GM18505 (cell line): ENCODE measurements at regions not wholly inside any gene's neighbourhood (a gene's known extent, or its start where the extent isn't known, plus 50 kb on each side); places are given as distances from the start of the nearest gene placed in this dataset.
"Not testable (repeated sequence)": the region's sequence is repeated elsewhere in the genome, so short reads cannot be mapped to it uniquely, and the experiment has no call there.

Experiments
- ATAC-seq: cut with Tn5 transposase; IDR thresholded peaks from one replicate; pipeline ENCODE4 v1.9.1; 2021; ENCODE audit not compliant: unreplicated experiment
- POLR2A ChIP-seq: IDR thresholded peaks from 4 replicates; pipeline ENCODE4 v1.6.1; 2011; ENCODE audit warnings: borderline replicate concordance; ENCODE audit not compliant: insufficient read depth, insufficient read length; ENCODE audit errors: extremely low read depth

DNA sequence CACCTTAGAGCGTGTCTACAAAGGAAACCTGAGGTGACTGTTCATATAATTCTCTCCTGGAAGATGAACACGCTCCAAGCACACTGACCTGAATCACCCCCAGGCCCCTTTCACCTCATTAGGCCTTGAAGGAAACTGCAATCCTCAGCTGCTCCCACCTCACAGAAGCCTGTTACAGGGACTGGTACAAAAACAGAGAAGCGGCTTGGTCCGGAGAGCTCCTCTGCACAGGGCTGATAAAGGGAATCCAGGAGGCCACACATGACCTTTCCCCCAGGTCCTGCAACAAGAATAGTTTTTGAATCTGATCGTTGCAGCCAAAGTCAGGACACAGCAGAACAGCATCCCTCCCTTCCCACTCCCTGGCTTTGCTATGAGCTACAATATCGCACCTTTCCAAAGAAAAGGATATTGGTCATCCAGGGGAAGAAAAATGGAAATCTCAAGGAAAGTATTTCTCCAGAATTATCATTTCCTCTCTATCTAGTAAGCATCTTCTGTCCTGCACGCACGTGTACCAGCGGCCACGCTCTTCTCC, 666.7 kb downstream of the UQCRFS1 start:
- ATAC-seq = no peak
- TF ChIP-seq POLR2A = no peak

GRCh38 chr19:28545397-28545796, 667.6 kb downstream of the UQCRFS1 start:
- ATAC-seq = not testable (repeated sequence)

GRCh38 chr19:28544451-28545261, 668.3 kb downstream of the UQCRFS1 start:
- ATAC-seq = no peak
- no peak for TF ChIP-seq POLR2A

DNA sequence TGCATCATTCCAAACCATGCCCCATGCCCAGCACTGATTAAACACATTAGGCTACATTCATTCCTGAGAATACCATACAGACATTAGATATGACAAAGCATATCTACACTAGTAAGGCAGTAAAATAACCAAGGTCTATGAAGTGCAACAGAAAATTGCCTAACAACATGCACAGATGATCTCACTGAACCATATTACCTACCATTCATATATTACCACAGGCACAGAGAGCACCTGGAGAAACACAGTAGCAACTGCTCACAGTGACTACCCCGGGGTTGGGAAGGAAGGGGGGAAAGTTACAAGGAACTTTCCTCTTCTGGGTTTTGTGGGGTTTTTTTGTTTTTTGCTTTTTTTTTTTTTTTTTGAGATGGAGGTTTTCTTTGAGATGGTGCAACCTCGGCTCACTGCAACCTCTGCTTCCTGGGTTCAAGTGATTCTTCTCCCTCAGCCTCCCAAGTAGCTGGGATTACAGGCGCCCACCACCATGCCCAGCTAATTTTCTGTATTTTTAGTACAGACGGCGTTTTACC, 669.6 kb downstream of the UQCRFS1 start:
- no peak for ATAC-seq

DNA sequence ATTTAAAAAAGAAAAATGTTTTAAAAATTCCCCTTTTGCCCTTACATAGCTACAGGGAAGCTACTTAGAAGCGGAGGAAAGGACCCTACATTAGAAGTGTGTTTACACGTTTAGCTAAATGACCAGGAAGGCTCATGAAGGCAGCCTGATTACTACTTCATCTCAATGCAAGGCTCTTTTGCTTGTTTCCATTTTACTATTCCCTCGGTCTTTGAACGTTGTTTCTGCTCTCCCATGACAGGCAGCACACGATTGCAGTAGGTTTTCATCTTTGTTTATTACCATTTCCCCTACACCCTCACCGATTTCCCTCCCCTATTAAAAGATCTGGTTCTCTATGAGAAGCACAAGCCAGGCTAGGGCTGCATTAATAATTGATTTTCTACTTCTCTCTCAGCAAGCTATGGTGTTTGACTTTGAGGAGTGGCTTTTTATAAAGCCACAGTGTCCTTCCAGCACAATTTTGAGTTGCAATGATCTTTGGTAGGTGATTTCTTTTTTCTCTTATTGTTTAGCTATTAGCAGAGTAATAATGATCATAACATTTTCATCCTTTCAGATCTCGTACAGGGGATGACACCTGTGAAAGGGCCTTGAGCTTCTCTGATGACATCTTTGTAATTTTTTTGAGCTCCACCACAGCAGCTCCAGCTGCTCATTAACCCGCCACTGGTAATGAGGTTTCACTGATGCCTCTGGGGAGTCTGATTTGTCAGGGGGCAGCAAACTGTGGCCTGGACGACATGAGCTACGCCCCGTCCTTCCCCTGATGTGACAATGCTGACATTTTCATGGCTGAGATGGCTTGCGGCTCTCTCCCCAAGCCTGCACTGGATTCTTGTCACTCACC, 670.3 kb downstream of the UQCRFS1 start:
- no peak for ATAC-seq
- no peak for TF ChIP-seq POLR2A

More for the DNA sequence above, 669.6 kb downstream of the UQCRFS1 start:
- TF ChIP-seq POLR2A = no peak

- no peak for ATAC-seq
- TF ChIP-seq POLR2A = no peak
These were observed 671.2 kb downstream of the UQCRFS1 start for GRCh38 chr19:28541602-28542393.

GRCh38 chr19:28541029-28541428, 671.9 kb downstream of the UQCRFS1 start:
- no peak for TF ChIP-seq POLR2A
- no peak for ATAC-seq

- not testable (repeated sequence) for ATAC-seq
These were observed 672.6 kb downstream of the UQCRFS1 start for GRCh38 chr19:28540385-28540784.

GRCh38 chr19:28539759-28540158, 673.2 kb downstream of the UQCRFS1 start:
- TF ChIP-seq POLR2A = no peak
- no peak for ATAC-seq

- ATAC-seq = not testable (repeated sequence)
These were observed 674.4 kb downstream of the UQCRFS1 start for GRCh38 chr19:28538579-28538978.

DNA sequence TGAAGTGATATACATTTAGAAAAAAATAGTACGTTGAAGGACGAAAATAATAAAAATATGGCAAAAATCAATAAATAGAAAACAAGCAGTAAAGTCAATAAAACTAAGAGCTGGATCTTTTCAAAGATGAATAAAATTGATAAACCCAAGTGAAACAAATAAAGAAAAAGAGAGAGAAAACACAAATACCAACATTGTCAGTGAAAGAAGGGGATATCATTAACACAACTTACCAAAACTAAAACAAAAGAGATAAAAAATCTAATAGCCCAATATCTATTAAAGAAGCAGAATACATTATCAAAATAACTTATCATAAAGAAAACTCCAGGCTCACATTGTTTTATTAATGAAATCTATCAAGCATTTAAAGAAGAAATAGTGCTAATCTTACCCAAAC, 675.1 kb downstream of the UQCRFS1 start:
- no peak for ATAC-seq
- TF ChIP-seq POLR2A = no peak

DNA sequence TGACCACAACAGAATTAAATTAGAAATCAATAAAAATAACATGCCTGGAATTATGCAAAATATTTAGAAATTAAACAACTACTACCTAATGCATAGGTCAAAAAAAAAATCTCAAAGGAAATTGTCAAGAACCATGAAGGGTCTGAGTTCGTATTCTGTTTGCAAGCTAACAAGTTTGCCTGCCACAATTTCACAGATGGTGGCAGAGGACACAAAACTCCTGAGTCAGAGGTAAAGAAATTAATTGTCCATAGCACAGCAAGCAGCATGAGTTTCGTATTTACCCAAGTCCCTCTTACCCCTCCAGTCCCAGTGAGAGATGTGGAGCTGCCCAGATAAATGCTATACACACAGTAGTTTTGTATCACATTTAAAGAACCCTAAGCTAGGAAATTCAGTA, 675.9 kb downstream of the UQCRFS1 start:
- no peak for TF ChIP-seq POLR2A
- no peak for ATAC-seq

DNA sequence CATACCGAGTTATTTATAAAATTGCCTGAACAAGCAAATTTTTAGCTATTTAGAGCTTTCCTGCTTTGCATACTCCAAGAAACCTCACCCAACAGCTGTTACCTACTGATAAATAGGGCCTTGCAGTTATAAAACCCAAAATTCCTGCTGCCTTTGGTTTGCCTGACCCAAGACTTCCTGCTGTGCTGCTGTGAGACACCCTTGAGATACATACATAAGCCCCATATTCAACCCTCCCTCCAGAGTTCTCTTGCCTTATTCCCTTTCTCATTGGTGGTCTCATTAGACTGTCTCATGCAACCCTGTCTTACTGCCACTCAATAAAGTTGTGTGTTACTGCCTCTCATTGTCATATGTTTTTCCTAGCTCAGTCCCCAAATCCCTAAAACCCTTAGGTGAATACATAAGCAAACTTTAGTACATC, 677.6 kb downstream of the UQCRFS1 start:
- no peak for TF ChIP-seq POLR2A
- no peak for ATAC-seq
